NCI-H1436 treated with DMSO at 0.1 percent for 48 hours (cell line): ENCODE measurements at regions not wholly inside any gene's neighbourhood (a gene's known extent, or its start where the extent isn't known, plus 50 kb on each side); places are given as distances from the start of the nearest gene placed in this dataset.
"Not testable (repeated sequence)": the region's sequence is repeated elsewhere in the genome, so short reads cannot be mapped to it uniquely, and the experiment has no call there.

Experiments
- DNase-seq: peaks from one replicate; lab custom pipeline; 2025; lab: John Stamatoyannopoulos, UW

- DNase-seq = no peak
Measured at GRCh38 chr21:18104802-18105201, 139.8 kb upstream of the CHODL start.

GRCh38 chr21:18096413-18096812 is 148.2 kb upstream of the CHODL start:
- DNase-seq = not testable (repeated sequence)

- DNase-seq = no peak
Measured at GRCh38 chr21:18089786-18090185, 154.8 kb upstream of the CHODL start.

GRCh38 chr21:18070392-18070791 is 174.2 kb upstream of the CHODL start:
- DNase-seq = no peak

GRCh38 chr21:18069875-18070274 is 174.8 kb upstream of the CHODL start:
- no peak for DNase-seq

- no peak for DNase-seq
Measured at GRCh38 chr21:18060402-18060801, 184.2 kb upstream of the CHODL start.

- DNase-seq = no peak
Measured at GRCh38 chr21:18058731-18059398, 185.8 kb upstream of the CHODL start.

DNA sequence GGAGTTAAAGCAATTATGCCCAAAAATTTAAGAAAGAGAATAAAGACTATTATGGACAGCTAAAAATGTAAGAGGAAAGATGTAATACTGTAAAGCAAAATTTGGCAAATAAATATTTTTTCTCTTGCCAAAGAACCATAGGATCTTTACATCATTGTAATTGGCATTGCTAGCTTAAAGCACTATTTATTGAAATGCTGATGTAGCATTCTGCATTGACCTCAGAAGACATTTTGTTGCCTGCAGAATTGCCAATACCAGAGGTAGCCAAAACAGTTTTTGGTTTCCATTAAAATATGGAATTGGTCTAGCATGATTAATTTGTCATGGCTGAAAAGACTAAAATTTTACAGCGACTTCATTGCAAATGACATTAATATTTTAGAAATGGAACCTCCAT is 191.5 kb upstream of the CHODL start:
- no peak for DNase-seq

GRCh38 chr21:18049461-18049860 is 195.2 kb upstream of the CHODL start:
- DNase-seq = peak; percentile 51

DNA sequence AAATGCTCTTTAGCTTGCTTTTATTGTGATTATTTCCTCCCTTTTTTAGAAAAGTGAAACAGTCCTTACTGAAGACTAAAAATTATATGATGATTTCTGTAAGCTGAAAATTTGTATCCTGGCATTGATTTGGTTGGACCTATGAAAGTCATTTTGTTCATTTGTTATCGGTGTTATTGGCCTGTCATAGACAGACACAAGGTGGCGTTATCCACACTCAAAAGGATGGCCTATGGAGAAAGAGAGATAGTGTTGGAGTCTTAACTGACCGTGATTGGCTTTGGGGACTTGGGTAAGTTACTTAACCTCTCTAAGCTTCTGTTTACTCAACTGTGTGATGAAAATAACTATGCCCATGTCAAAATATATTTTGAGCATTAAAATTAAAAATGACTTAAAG is 203.6 kb upstream of the CHODL start:
- peak; percentile 7 for DNase-seq

GRCh38 chr21:18030248-18030647 is 211.1 kb upstream of the C21orf91 start:
- no peak for DNase-seq

DNA sequence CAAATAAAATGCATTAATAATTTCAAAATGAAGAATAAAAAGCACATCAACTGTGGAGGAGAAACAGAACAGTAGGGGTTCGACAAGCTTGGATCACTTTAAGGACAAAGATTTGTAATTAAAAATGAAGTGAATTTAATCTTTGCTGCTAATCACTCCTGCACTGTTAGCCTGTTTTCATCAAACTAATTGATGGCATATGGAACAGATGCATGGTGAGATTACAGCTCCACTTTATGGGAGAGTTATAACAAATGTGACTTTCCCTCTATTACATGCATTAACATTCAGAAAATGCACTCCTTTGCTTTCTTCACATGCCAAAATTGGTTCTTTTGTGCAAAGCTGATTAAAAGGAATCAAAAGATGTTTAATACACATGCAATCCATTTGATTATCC is 207.2 kb upstream of the C21orf91 start:
- DNase-seq = no peak

GRCh38 chr21:18023711-18024110 is 204.6 kb upstream of the C21orf91 start:
- DNase-seq = no peak

GRCh38 chr21:18023157-18023556 is 204.0 kb upstream of the C21orf91 start:
- DNase-seq = no peak

GRCh38 chr21:18007121-18007520 is 188.0 kb upstream of the C21orf91 start:
- DNase-seq = no peak

DNA sequence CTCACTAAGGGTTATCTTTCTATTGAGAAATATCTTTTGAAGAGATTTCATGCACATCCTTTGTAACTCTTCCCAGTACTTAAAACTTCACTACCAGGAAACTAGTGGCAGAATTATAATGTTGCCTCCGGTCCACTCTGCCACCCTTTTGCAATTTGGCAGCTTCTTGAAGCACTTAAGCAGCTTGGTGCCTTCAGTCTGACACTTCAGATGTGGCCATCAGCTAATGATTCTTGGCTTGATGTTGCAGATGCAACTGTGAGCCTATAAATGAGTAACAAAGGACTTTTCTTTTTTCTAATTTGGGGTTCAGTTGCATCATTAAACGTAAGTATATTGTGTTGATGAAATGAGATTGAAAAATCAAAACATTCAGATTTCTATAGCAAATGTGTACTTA is 187.5 kb upstream of the C21orf91 start:
- no peak for DNase-seq

GRCh38 chr21:18002393-18002792 is 183.2 kb upstream of the C21orf91 start:
- DNase-seq = no peak

GRCh38 chr21:18000981-18001686 is 182.0 kb upstream of the C21orf91 start:
- no peak for DNase-seq

DNA sequence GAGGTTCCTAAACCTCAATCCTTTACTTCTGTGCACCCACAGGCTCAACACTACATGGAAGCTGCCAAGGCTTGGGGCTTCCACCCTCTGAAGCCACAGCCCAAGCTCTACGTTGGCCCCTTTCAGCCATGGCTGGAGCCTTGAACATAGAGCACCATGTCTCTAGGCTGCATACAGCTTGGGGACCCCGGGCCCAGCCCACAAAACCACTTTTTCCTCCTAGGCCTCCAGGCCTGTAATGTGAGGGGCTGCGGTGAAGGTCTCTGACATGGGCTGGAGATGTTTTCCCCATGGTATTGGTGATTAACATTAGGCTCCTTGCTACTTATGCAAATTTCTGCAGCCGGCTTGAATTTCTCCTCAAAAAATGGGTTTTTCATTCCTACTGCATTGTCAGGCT is 179.4 kb upstream of the C21orf91 start:
- DNase-seq = not testable (repeated sequence)

DNA sequence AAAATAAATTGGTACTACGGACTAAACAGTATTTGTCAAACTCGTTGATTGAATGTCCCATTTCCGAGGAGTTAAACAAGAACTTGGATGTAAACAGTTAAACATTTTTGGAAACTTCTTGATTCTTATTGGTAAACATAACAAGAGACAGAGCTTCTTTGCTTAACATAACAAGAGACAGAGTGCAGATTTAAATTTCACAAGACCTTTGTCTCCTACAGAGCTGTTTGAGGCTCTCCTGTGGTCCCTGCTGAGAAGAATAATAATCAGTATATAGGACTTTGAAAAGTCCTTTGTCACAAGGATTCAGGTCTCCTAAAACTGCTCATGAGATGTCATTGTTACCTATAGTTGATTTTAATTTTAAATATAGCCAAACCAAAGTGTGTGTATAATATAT is 170.6 kb upstream of the C21orf91 start:
- no peak for DNase-seq

GRCh38 chr21:17988102-17988437 is 168.9 kb upstream of the C21orf91 start:
- DNase-seq = no peak

DNA sequence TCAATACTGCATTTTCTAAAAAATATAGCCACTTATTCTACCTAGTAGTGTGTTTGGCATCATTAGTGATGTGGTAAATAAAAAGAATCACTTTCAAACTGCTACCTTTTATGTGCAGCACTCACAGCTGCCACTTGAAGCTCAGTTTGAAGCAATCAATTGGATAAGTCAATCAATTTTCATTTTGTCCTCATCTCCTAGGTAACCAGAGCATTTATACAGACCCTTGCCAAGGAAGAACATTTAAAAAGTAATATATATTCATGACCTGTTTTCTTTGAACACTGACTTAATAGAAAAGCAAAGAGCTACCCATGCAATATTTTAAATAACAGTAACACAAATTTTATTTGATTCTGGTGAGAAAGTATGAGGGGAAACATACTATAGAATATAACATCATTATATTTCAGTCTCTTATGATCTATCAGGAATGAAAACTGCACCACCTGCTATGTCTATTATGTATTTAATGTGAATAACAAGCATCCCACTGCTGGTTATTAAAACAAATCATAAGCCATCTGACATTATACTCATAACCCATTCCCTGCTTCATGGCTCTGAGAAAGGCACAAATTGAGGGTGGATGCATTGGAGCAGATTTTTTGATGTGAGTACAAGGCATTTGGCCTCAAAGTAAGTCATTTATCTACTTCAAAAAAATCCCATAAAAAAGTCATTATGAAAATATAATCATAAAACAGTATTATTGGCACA is 168.4 kb upstream of the C21orf91 start:
- DNase-seq = peak; percentile 20

DNA sequence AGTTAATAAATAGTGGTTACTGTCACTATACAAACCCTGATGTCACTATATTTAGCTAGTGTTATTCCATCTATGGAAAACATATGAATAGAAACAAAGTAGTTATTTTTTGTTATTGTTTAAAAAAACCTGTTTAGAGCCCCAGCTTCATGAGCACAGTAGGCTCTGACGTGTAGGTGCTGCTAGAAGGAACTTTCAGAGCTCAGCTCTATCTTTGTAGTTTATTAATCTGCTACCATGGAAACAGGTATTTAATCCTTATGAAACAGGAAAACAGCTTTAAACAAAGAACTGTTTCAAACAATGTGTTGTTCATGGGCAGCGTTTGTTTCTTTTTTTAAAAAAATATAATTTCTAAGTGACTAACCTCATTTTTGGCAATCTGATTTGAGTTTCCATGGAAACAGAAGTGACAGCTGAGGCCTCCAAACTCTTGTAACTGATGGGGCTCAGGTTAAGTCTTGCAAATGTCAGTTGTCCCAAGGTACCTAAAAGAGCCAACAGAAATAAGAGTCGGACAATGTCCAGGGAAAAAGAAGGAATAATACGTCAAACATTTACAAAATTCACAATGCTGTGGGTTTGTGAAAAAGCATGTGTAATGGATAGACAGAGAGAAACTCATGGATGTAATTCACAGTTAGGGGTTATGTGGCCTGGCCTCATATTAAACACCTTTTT is 162.0 kb upstream of the C21orf91 start:
- no peak for DNase-seq
